HG03354 (cell line): ENCODE measurements at regions not wholly inside any gene's neighbourhood (a gene's known extent, or its start where the extent isn't known, plus 50 kb on each side); places are given as distances from the start of the nearest gene placed in this dataset.

Source experiments
- ATAC-seq: cut with Tn5 transposase; IDR thresholded peaks from one replicate; pipeline ENCODE4 v1.9.1; 2021; ENCODE audit warnings: mild to moderate bottlenecking; ENCODE audit not compliant: unreplicated experiment, poor library complexity, severe bottlenecking

- no peak for ATAC-seq
These were observed 53.6 kb upstream of the NT5E start for GRCh38 chr6:85396159-85396808.

- no peak for ATAC-seq
These were observed 54.1 kb upstream of the NT5E start for GRCh38 chr6:85395746-85396145.

- ATAC-seq, result no peak
These were observed 54.9 kb upstream of the NT5E start for GRCh38 chr6:85394853-85395538.

GRCh38 chr6:85394199-85394598, 55.7 kb upstream of the NT5E start:
- ATAC-seq, result no peak

- no peak for ATAC-seq
These were observed 57.5 kb upstream of the NT5E start for GRCh38 chr6:85392379-85392778.

- ATAC-seq, result no peak
These were observed 59.1 kb upstream of the NT5E start for GRCh38 chr6:85390775-85391174.

- ATAC-seq, result no peak
These were observed 59.7 kb upstream of the NT5E start for GRCh38 chr6:85390105-85390728.

- ATAC-seq, result no peak
These were observed 60.6 kb upstream of the NT5E start for GRCh38 chr6:85389151-85389797.

- ATAC-seq, result no peak
These were observed 61.4 kb upstream of the NT5E start for GRCh38 chr6:85388531-85388930.

- no peak for ATAC-seq
These were observed 64.1 kb upstream of the NT5E start for GRCh38 chr6:85385636-85386315.

GRCh38 chr6:85383042-85383441, 66.8 kb upstream of the NT5E start:
- no peak for ATAC-seq

- ATAC-seq, result no peak
These were observed 67.3 kb upstream of the NT5E start for GRCh38 chr6:85382541-85382940.

- ATAC-seq, result no peak
These were observed 77.0 kb upstream of the NT5E start for GRCh38 chr6:85372915-85373270.

- ATAC-seq, result no peak
These were observed 77.5 kb upstream of the NT5E start for GRCh38 chr6:85372188-85372914.

- peak; percentile 73 for ATAC-seq
These were observed 81.3 kb upstream of the NT5E start for GRCh38 chr6:85368631-85369030.

- peak; percentile 58 for ATAC-seq
These were observed 85.5 kb upstream of the NT5E start for GRCh38 chr6:85364344-85364743.

GRCh38 chr6:85363870-85364269, 86.0 kb upstream of the NT5E start:
- ATAC-seq, result no peak

GRCh38 chr6:85362652-85363310, 87.1 kb upstream of the NT5E start:
- no peak for ATAC-seq

GRCh38 chr6:85361643-85362014, 88.3 kb upstream of the NT5E start:
- ATAC-seq, result no peak
